A673 (cell line): ENCODE measurements at regions not wholly inside any gene's neighbourhood (a gene's known extent, or its start where the extent isn't known, plus 50 kb on each side); places are given as distances from the start of the nearest gene placed in this dataset.

Experiments
- BruUV-seq: library from RNA; stranded (reverse); fragments of 400-500 nt; replicated peaks from 2 replicates; lab custom pipeline; 2021; lab: Mats Ljungman, UMichigan
- CTCF ChIA-PET: fragments of 300-600 bp; sonication (Branson Sonifier 250); formaldehyde crosslinking; loops from one replicate; lab custom pipeline; 2022; ENCODE audit warnings: antibody characterized with exemption; lab: Charles Lee
- POLR2A ChIA-PET: fragments of 300-600 bp; sonication (Branson Sonifier 250); formaldehyde crosslinking; loops from one replicate; lab custom pipeline; 2022; ENCODE audit warnings: antibody characterized with exemption; ENCODE audit not compliant: low non-redundant PET; lab: Charles Lee
- DNase-seq: peaks from one replicate; pipeline ENCODE4 v3.0.0-alpha.2; 2015; ENCODE audit warnings: low spot score
- H3K27ac ChIP-seq: fragments of 200-600 bp; sonication (generic); 2 replicates; pipeline ENCODE4 v1.5.1; 2016; ENCODE audit warnings: mixed run types, low read depth, mild to moderate bottlenecking, mixed read lengths, antibody characterized with exemption, low read length; ENCODE audit not compliant: poor library complexity, severe bottlenecking
- H3K27me3 ChIP-seq: fragments of 200-600 bp; sonication (generic); replicated peaks from 2 replicates; pipeline ENCODE4 v1.6.1; 2017; ENCODE audit warnings: mixed run types, low read depth, mild to moderate bottlenecking, mixed read lengths, antibody characterized with exemption, low read length; ENCODE audit not compliant: insufficient read depth, poor library complexity
- H3K36me3 ChIP-seq: fragments of 200-600 bp; sonication (generic); 2 replicates; pipeline ENCODE4 v1.6.1; 2016; ENCODE audit warnings: mixed run types, mild to moderate bottlenecking, mixed read lengths, antibody characterized with exemption, low read length; ENCODE audit not compliant: insufficient read depth, poor library complexity, severe bottlenecking
- H3K4me1 ChIP-seq: fragments of 200-600 bp; sonication (generic); 2 replicates; pipeline ENCODE4 v1.6.1; 2017; ENCODE audit warnings: mixed run types, mild to moderate bottlenecking, mixed read lengths, antibody characterized with exemption, low read length; ENCODE audit not compliant: insufficient read depth, poor library complexity, severe bottlenecking
- H3K4me3 ChIP-seq: fragments of 200-600 bp; sonication (generic); 2 replicates; pipeline ENCODE4 v1.5.1; 2016; ENCODE audit warnings: low read depth, mixed run types, mild to moderate bottlenecking, mixed read lengths, low read length; ENCODE audit not compliant: poor library complexity, severe bottlenecking
- H3K9me3 ChIP-seq: fragments of 200-600 bp; sonication (generic); 2 replicates; pipeline ENCODE4 v1.6.1; 2016; ENCODE audit warnings: mixed run types, low read depth, mild to moderate bottlenecking, mixed read lengths, antibody characterized with exemption, low read length; ENCODE audit not compliant: poor library complexity, severe bottlenecking
- CTCF ChIP-seq: fragments of 300-800, 200-600 bp; sonication (generic); conservative IDR thresholded peaks from 2 replicates; pipeline ENCODE4 v1.5.1; 2017; ENCODE audit warnings: low read depth, mild to moderate bottlenecking, antibody characterized with exemption, low read length, moderate library complexity, mixed read lengths
- EZH2 ChIP-seq: fragments of 200-600 bp; sonication (generic); IDR thresholded peaks from 2 replicates; pipeline ENCODE4 v1.6.1; 2017; ENCODE audit warnings: borderline replicate concordance, low read depth, mild to moderate bottlenecking, mixed read lengths, antibody characterized with exemption, low read length; ENCODE audit not compliant: poor library complexity, severe bottlenecking
- intact Hi-C: fragments of 100-400 bp; cut with micrococcal nuclease; formaldehyde crosslinking; loops from one replicate; pipeline ENCODE4 v1.10.0; 2022; ENCODE audit not compliant: unreplicated experiment

GRCh38 chr6:134368670-134369069 lies 50.8 kb upstream of the SGK1 start:
- peak; percentile 33 for DNase-seq
- Histone ChIP-seq H3K9me3 (no peaks in the 10 kb centered on the region), H3K4me3 (no peak overlapping the region), H3K27ac (no peak overlapping the region), H3K36me3 (no peaks in the 10 kb centered on the region), H3K4me1 (peaks cover 6% of the 10 kb centered on the region), H3K27me3 (no peaks in the 10 kb centered on the region)
- intact Hi-C loops = no loop called here
- no TSS peak for BruUV-seq
- ChIA-PET POLR2A (no interaction called here), CTCF (no interaction called here)
- no peak for TF ChIP-seq CTCF
- TF ChIP-seq EZH2 = no peak
